ENCODE measurements at regions not wholly inside any gene's neighbourhood (a gene's known extent, or its start where the extent isn't known, plus 50 kb on each side); places are given as distances from the start of the nearest gene placed in this dataset.

GRCh38 chr7:55271661-55272060, 93.5 kb upstream of the LANCL2 start:
- Histone ChIP-seq H3K79me2 (ENCODE audit: insufficient read depth, low read length) (no peaks in the 10 kb centered on the region), H4K20me1 (ENCODE audit: insufficient read depth, low read length) (no peaks in the 10 kb centered on the region; the same call in 1 of the 2 replicates), H3K4me1 (ENCODE audit: insufficient read depth, low read length) (no peaks in the 10 kb centered on the region), H3K4me3 (ENCODE audit: low read depth in 1 of 2, low read length in 2 of 2) (no peak overlapping the region), H3K4me2 (ENCODE audit: insufficient read depth, low read length) (no peak overlapping the region), H3K27ac (ENCODE audit: low read length) (no peak overlapping the region), H2AFZ (ENCODE audit: low read depth, low read length) (no peak overlapping the region), H3K36me3 (ENCODE audit: insufficient read depth, low read length) (no peaks in the 10 kb centered on the region), H3K9ac (ENCODE audit: low read depth, low read length) (no peak overlapping the region), H3K27me3 (ENCODE audit: insufficient read depth, low read length, poor library complexity) (peaks cover 16% of the 10 kb centered on the region), H3K9me3 (ENCODE audit: insufficient read depth, low read length, severe bottlenecking) (no peaks in the 10 kb centered on the region)
- DNase-seq = no peak
- TF ChIP-seq EZH2 (IDR thresholded peaks at IDR 0.05; ENCODE audit: borderline replicate concordance, low read depth, low read length, severe bottlenecking) (no peak), CTCF (IDR thresholded peaks at IDR 0.05; ENCODE audit: borderline replicate concordance, extremely low read depth, low read length, poor library complexity, severe bottlenecking) (no peak)
- ATAC-seq (ENCODE audit: insufficient read depth, low read depth) = no peak

- H4K20me1 ChIP-seq (ENCODE audit: insufficient read depth, low read length) = no peaks in the 10 kb centered on the region; the same call in 1 of the 2 replicates
- H3K4me2 ChIP-seq (ENCODE audit: insufficient read depth, low read length) = no peak overlapping the region
- no peak overlapping the region for H3K9ac ChIP-seq (ENCODE audit: low read depth, low read length)
- ATAC-seq (ENCODE audit: insufficient read depth, low read depth) (no peak), DNase-seq (no peak)
- H3K36me3 ChIP-seq (ENCODE audit: insufficient read depth, low read length) = no peaks in the 10 kb centered on the region
- H3K9me3 ChIP-seq (ENCODE audit: insufficient read depth, low read length, severe bottlenecking) = no peaks in the 10 kb centered on the region
- TF ChIP-seq CTCF (IDR thresholded peaks at IDR 0.05; ENCODE audit: borderline replicate concordance, extremely low read depth, low read length, poor library complexity, severe bottlenecking) (no peak), EZH2 (IDR thresholded peaks at IDR 0.05; ENCODE audit: borderline replicate concordance, low read depth, low read length, severe bottlenecking) (no peak)
- peaks cover 16% of the 10 kb centered on the region for H3K27me3 ChIP-seq (ENCODE audit: insufficient read depth, low read length, poor library complexity)
- no peak overlapping the region for H3K4me3 ChIP-seq (ENCODE audit: low read depth in 1 of 2, low read length in 2 of 2)
- no peak overlapping the region for H3K27ac ChIP-seq (ENCODE audit: low read length)
- no peaks in the 10 kb centered on the region for H3K4me1 ChIP-seq (ENCODE audit: insufficient read depth, low read length)
- H3K79me2 ChIP-seq (ENCODE audit: insufficient read depth, low read length) = no peaks in the 10 kb centered on the region
- H2AFZ ChIP-seq (ENCODE audit: low read depth, low read length) = no peak overlapping the region
Observed at GRCh38 chr7:55272328-55272727, 92.8 kb upstream of the LANCL2 start.

GRCh38 chr7:55273186-55273980, 91.8 kb upstream of the LANCL2 start:
- H3K9me3 ChIP-seq (ENCODE audit: insufficient read depth, low read length, severe bottlenecking) = no peaks in the 10 kb centered on the region
- no peak overlapping the region for H3K4me3 ChIP-seq (ENCODE audit: low read depth in 1 of 2, low read length in 2 of 2)
- ATAC-seq (ENCODE audit: insufficient read depth, low read depth) (no peak), DNase-seq (no peak)
- H3K27ac ChIP-seq (ENCODE audit: low read length) = no peak overlapping the region
- H3K4me1 ChIP-seq (ENCODE audit: insufficient read depth, low read length) = no peaks in the 10 kb centered on the region
- H3K36me3 ChIP-seq (ENCODE audit: insufficient read depth, low read length) = no peaks in the 10 kb centered on the region
- H3K79me2 ChIP-seq (ENCODE audit: insufficient read depth, low read length) = no peaks in the 10 kb centered on the region
- peaks cover 12% of the 10 kb centered on the region for H3K27me3 ChIP-seq (ENCODE audit: insufficient read depth, low read length, poor library complexity)
- no peak overlapping the region for H3K9ac ChIP-seq (ENCODE audit: low read depth, low read length)
- H2AFZ ChIP-seq (ENCODE audit: low read depth, low read length) = no peak overlapping the region
- no peaks in the 10 kb centered on the region; the same call in 1 of the 2 replicates for H4K20me1 ChIP-seq (ENCODE audit: insufficient read depth, low read length)
- TF ChIP-seq CTCF (IDR thresholded peaks at IDR 0.05; ENCODE audit: borderline replicate concordance, extremely low read depth, low read length, poor library complexity, severe bottlenecking) (no peak), EZH2 (IDR thresholded peaks at IDR 0.05; ENCODE audit: borderline replicate concordance, low read depth, low read length, severe bottlenecking) (no peak)
- no peak overlapping the region for H3K4me2 ChIP-seq (ENCODE audit: insufficient read depth, low read length)
